HepG2 (cell line): ENCODE measurements at regions not wholly inside any gene's neighbourhood (a gene's known extent, or its start where the extent isn't known, plus 50 kb on each side); places are given as distances from the start of the nearest gene placed in this dataset.

Experiments used
- CENPT ChIP-seq: sonication (generic); formaldehyde crosslinking; IDR thresholded peaks from 2 replicates; pipeline ENCODE4 v1.8.0; 2022; ENCODE audit warnings: low read depth, mild to moderate bottlenecking, moderate library complexity, missing genetic modification reagents
- EZH2 ChIP-seq: conservative IDR thresholded peaks from 2 replicates; pipeline ENCODE4 v1.6.1; 2012; ENCODE audit warnings: mild to moderate bottlenecking, low read depth, low read length, moderate library complexity
- MBD4 ChIP-seq: IDR thresholded peaks from 2 replicates; pipeline ENCODE4 v1.6.1; 2012; ENCODE audit warnings: low read length, inconsistent platforms, borderline replicate concordance
- POLR2A ChIP-seq, 2 experiments: IDR thresholded peaks; 2 replicates each; pipeline ENCODE4 v1.6.1; 2011; ENCODE audit warnings: low read depth in 2 of 2, low read length in 2 of 2, mild to moderate bottlenecking in 1 of 2, moderate library complexity in 1 of 2; ENCODE audit not compliant: insufficient read depth in 1 of 2
- ZNF766 ChIP-seq: sonication (generic); formaldehyde crosslinking; IDR thresholded peaks from 2 replicates; pipeline ENCODE4 v1.5.0; 2020; ENCODE audit warnings: missing genetic modification reagents, borderline replicate concordance
- TF ChIP-seq, protein P1 (sequence below): sonication (generic); formaldehyde crosslinking; IDR thresholded peaks from 2 replicates; pipeline ENCODE4 v1.8.0; 2022; ENCODE audit warnings: mild to moderate bottlenecking, missing genetic modification reagents, borderline replicate concordance
- TF ChIP-seq, protein P2 (sequence below): sonication (generic); formaldehyde crosslinking; IDR thresholded peaks from 2 replicates; pipeline ENCODE4 v1.9.0; 2021; ENCODE audit warnings: missing genetic modification reagents, borderline replicate concordance
- TF ChIP-seq, protein P3 (sequence below), 2 experiments: IDR thresholded peaks; 2 replicates each; pipeline ENCODE4 v1.6.1; 2011 to 2012; ENCODE audit warnings: low read length in 2 of 2, borderline replicate concordance in 1 of 2, low read depth in 1 of 2, mild to moderate bottlenecking in 1 of 2, moderate library complexity in 1 of 2
- TF ChIP-seq, protein P4 (sequence below): sonication (generic); formaldehyde crosslinking; IDR thresholded peaks from 2 replicates; pipeline ENCODE4 v1.5.0; 2020; ENCODE audit warnings: mild to moderate bottlenecking, missing genetic modification reagents, moderate library complexity

DNA sequence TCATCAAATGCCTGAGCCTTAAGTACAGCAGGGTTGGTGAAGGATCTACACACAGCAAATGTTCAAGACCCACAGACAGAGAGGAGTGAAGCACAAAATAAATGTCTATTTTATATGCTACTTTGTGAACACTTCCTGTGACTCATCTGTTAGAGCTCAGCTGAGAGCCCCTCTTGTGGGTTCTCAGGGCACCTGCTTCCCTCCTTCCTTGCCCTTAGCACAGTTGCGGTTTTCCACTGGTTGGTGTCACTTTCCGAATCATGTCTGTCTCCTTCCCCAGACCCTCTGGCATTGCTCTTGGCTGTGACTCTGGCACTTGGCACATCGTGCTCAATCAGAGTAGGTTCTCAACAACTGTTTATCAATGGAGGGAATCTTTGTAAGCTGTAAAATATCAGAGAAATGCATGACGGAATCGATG lies 128.5 kb upstream of the STC2 start:
- TF ChIP-seq EZH2 (no peak), ZNF766 (no peak), CENPT (no peak), POLR2A (IDR thresholded peaks at IDR 0.05; ENCODE audit: insufficient read depth in 1 of 2, low read depth in 2 of 2, low read length in 2 of 2) (no peak), MBD4 (no peak)
- TF ChIP-seq, protein P1, sequence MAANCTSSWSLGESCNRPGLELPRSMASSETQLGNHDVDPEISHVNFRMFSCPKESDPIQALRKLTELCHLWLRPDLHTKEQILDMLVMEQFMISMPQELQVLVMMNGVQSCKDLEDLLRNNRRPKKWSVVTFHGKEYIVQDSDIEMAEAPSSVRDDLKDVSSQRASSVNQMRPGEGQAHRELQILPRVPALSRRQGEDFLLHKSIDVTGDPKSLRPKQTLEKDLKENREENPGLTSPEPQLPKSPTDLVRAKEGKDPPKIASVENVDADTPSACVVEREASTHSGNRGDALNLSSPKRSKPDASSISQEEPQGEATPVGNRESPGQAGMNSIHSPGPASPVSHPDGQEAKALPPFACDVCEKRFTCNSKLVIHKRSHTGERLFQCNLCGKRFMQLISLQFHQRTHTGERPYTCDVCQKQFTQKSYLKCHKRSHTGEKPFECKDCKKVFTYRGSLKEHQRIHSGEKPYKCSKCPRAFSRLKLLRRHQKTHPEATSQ (CRISPR knock-in tag) = no peak
- TF ChIP-seq, protein P2, sequence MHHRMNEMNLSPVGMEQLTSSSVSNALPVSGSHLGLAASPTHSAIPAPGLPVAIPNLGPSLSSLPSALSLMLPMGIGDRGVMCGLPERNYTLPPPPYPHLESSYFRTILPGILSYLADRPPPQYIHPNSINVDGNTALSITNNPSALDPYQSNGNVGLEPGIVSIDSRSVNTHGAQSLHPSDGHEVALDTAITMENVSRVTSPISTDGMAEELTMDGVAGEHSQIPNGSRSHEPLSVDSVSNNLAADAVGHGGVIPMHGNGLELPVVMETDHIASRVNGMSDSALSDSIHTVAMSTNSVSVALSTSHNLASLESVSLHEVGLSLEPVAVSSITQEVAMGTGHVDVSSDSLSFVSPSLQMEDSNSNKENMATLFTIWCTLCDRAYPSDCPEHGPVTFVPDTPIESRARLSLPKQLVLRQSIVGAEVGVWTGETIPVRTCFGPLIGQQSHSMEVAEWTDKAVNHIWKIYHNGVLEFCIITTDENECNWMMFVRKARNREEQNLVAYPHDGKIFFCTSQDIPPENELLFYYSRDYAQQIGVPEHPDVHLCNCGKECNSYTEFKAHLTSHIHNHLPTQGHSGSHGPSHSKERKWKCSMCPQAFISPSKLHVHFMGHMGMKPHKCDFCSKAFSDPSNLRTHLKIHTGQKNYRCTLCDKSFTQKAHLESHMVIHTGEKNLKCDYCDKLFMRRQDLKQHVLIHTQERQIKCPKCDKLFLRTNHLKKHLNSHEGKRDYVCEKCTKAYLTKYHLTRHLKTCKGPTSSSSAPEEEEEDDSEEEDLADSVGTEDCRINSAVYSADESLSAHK (CRISPR knock-in tag) = no peak
- TF ChIP-seq, protein P3, sequence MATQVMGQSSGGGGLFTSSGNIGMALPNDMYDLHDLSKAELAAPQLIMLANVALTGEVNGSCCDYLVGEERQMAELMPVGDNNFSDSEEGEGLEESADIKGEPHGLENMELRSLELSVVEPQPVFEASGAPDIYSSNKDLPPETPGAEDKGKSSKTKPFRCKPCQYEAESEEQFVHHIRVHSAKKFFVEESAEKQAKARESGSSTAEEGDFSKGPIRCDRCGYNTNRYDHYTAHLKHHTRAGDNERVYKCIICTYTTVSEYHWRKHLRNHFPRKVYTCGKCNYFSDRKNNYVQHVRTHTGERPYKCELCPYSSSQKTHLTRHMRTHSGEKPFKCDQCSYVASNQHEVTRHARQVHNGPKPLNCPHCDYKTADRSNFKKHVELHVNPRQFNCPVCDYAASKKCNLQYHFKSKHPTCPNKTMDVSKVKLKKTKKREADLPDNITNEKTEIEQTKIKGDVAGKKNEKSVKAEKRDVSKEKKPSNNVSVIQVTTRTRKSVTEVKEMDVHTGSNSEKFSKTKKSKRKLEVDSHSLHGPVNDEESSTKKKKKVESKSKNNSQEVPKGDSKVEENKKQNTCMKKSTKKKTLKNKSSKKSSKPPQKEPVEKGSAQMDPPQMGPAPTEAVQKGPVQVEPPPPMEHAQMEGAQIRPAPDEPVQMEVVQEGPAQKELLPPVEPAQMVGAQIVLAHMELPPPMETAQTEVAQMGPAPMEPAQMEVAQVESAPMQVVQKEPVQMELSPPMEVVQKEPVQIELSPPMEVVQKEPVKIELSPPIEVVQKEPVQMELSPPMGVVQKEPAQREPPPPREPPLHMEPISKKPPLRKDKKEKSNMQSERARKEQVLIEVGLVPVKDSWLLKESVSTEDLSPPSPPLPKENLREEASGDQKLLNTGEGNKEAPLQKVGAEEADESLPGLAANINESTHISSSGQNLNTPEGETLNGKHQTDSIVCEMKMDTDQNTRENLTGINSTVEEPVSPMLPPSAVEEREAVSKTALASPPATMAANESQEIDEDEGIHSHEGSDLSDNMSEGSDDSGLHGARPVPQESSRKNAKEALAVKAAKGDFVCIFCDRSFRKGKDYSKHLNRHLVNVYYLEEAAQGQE (IDR thresholded peaks at IDR 0.05; ENCODE audit: borderline replicate concordance in 1 of 2, low read depth in 1 of 2, low read length in 2 of 2) = no peak
- TF ChIP-seq, protein P4, sequence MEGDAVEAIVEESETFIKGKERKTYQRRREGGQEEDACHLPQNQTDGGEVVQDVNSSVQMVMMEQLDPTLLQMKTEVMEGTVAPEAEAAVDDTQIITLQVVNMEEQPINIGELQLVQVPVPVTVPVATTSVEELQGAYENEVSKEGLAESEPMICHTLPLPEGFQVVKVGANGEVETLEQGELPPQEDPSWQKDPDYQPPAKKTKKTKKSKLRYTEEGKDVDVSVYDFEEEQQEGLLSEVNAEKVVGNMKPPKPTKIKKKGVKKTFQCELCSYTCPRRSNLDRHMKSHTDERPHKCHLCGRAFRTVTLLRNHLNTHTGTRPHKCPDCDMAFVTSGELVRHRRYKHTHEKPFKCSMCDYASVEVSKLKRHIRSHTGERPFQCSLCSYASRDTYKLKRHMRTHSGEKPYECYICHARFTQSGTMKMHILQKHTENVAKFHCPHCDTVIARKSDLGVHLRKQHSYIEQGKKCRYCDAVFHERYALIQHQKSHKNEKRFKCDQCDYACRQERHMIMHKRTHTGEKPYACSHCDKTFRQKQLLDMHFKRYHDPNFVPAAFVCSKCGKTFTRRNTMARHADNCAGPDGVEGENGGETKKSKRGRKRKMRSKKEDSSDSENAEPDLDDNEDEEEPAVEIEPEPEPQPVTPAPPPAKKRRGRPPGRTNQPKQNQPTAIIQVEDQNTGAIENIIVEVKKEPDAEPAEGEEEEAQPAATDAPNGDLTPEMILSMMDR = no peak
